ENCODE measurements at regions not wholly inside any gene's neighbourhood (a gene's known extent, or its start where the extent isn't known, plus 50 kb on each side); places are given as distances from the start of the nearest gene placed in this dataset.

DNA sequence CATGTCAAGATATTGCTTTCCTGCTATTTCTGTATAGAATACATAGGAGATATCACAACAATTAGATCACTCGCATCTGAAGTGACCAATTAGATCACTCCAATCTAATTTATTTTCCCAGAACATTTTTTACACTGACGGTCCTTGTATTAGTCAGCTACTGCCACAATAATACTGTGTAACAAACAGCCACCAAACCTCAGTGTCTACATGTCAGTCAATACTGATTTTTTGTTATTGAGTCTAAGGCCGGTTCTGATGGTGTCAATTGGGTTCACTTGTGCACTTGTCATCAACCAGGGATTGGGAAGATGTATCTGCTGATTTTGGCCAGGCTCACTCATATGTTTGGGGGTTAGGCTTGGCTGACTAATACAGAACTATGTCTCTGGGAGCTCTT lies 275.9 kb upstream of the NFE2L3 start:
- Mint-ChIP-seq H3K9me3 (no peaks in the 10 kb centered on the region), H3K27me3 (ENCODE audit: insufficient read depth) (no peaks in the 10 kb centered on the region), H3K4me3 (no peak overlapping the region), H3K36me3 (ENCODE audit: low read depth) (no peaks in the 10 kb centered on the region), H3K4me1 (ENCODE audit: low read depth) (no peaks in the 10 kb centered on the region), H3K27ac (no peak overlapping the region)
- no peak for DNase-seq
- TF ChIP-seq, protein P1, sequence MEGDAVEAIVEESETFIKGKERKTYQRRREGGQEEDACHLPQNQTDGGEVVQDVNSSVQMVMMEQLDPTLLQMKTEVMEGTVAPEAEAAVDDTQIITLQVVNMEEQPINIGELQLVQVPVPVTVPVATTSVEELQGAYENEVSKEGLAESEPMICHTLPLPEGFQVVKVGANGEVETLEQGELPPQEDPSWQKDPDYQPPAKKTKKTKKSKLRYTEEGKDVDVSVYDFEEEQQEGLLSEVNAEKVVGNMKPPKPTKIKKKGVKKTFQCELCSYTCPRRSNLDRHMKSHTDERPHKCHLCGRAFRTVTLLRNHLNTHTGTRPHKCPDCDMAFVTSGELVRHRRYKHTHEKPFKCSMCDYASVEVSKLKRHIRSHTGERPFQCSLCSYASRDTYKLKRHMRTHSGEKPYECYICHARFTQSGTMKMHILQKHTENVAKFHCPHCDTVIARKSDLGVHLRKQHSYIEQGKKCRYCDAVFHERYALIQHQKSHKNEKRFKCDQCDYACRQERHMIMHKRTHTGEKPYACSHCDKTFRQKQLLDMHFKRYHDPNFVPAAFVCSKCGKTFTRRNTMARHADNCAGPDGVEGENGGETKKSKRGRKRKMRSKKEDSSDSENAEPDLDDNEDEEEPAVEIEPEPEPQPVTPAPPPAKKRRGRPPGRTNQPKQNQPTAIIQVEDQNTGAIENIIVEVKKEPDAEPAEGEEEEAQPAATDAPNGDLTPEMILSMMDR (IDR thresholded peaks at IDR 0.05), result no peak

DNA sequence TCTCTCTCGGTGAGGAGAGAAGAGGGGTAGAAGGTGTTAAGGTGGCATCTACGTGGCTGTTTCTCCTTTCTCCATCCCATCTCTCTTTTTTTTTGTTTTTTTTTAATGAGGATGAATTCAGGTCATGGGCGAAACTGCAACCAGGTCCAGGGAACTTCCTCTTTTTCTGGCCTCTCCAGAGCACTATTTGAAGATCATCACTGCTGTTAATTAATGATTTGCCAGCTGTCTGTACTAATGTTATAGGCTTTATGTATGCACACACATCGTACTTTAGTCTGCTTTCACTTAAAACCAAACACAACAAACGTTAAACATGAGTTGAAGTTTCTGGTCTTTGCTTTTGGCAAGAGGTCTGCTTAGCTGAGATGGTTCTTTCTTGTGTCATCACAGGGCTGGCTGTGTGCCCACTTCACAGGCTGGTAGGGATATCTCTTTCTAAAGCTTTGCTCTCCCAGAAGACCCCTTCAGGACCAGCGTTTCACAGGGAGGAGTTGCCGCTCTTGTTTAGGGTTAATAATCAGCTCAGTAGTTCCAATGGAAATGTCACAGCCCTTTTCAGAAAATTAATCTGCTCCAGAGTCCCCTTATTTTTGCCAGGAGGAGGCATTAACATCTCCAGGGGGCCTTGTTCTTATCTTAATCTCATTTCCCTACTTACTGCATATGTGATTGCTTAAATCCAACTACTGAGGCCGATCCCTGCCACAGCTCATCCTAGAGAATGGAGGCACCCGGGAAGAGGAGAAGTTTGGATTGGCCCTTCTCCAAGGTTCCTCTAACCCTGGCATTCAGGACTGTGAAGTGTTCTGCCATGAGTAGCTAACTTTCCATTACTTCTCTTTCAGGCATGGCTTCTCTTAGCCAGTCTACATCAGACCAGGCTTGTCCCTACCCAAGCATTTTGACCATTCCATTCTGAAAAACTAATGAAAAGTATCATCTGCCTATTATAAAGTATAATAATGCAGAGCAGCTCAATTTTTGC lies 273.9 kb upstream of the NFE2L3 start:
- H3K4me1 Mint-ChIP-seq (ENCODE audit: low read depth), result no peaks in the 10 kb centered on the region
- H3K27ac Mint-ChIP-seq, result no peak overlapping the region
- H3K9me3 Mint-ChIP-seq, result no peaks in the 10 kb centered on the region
- no peak overlapping the region for H3K4me3 Mint-ChIP-seq
- no peaks in the 10 kb centered on the region for H3K36me3 Mint-ChIP-seq (ENCODE audit: low read depth)
- peaks cover 6% of the 10 kb centered on the region; the same call in 1 of the 2 replicates for H3K27me3 Mint-ChIP-seq (ENCODE audit: insufficient read depth)
- no peak for DNase-seq
- TF ChIP-seq, protein P1 (IDR thresholded peaks at IDR 0.05), result no peak

DNA sequence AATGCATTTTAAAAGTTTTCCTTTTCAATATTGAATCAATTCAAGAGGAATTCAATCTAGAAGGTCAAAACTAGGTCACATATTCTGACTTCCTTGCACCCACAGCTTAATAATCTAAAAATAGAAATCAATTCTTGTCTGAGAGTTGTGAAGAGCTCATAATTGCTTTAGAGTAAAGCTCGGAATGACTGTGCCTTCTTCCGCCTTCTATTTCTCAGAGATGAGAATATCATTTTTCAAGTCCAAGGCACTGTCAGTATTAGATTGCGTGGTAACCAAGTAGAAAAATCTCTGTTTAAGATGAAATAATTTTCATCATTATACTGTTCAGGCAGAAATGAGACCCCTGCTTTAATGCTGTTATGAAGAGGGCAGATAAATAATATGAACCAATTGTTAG lies 272.2 kb upstream of the NFE2L3 start:
- H3K36me3 Mint-ChIP-seq (ENCODE audit: low read depth), result no peaks in the 10 kb centered on the region
- no peaks in the 10 kb centered on the region for H3K9me3 Mint-ChIP-seq
- no peak overlapping the region for H3K4me3 Mint-ChIP-seq
- H3K27ac Mint-ChIP-seq, result no peak overlapping the region
- H3K27me3 Mint-ChIP-seq (ENCODE audit: insufficient read depth), result peaks cover 15% of the 10 kb centered on the region
- TF ChIP-seq, protein P1 (IDR thresholded peaks at IDR 0.05), result no peak
- no peak for DNase-seq
- no peaks in the 10 kb centered on the region for H3K4me1 Mint-ChIP-seq (ENCODE audit: low read depth)

DNA sequence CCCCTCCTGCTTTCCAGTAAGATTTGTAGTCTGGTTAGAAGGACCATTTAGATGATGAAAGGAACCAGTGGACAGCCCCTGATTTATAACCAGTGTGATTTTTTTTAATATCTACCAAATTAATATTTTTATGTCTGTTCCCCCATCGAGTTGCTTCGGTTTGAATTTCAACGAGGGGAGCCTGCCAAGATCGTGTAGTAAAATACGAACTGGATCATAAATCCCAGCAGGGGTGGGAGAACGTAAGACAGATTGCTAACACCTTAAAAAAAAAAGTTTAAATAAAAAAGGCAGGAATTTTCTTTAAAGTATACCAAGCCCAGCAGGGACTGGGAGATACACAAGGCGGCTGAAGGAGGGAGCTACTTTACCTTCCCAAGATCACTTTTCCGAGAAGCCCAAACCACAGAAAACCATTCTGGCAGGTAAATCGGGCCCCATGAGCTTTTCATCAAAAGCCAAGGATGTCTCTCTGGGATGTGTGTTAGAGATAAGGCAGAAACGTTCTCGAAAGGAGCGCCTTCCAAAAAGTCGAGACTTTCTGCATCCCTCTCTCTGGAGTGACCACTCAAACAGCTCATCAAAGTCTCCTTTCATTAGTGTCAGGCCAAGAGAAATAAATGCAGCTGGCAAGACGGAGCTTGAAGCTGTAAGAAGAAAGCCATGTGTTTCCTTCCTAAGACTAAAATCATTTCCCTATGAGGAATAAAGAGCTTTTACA lies 270.5 kb upstream of the NFE2L3 start:
- TF ChIP-seq, protein P1 (IDR thresholded peaks at IDR 0.05), result no peak

DNA sequence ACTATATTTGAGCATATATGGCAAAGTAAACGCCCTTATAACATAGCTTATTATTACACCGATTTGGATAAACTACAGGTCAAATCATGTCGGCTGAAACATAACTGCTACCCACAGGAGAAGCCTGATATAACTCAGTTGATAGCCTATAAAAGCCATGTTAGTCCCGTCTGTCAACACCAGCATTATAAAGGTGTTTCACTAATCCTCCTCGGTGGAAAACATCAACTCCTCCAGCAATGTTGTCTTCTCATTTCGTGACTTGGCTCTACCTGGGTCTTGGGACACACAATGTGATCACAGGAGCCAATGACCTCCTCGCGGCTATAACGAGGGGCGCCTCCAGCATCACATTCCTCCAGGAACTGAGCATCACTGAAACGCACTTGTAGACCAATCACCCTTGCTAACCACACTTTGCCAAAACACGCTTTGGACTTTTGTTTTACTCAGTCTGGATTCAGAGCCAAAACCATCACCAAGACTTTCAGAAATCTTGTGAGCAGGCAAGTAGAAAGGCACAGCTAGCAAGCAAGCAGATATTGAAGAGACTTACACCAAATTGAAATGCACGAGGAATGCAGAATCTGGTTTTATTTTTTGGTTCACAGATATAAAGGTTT lies 269.7 kb upstream of the NFE2L3 start:
- Mint-ChIP-seq H3K4me1 (ENCODE audit: low read depth) (no peaks in the 10 kb centered on the region), H3K9me3 (no peaks in the 10 kb centered on the region), H3K27ac (no peak overlapping the region), H3K4me3 (no peak overlapping the region), H3K27me3 (ENCODE audit: insufficient read depth) (peaks cover 16% of the 10 kb centered on the region), H3K36me3 (ENCODE audit: low read depth) (no peaks in the 10 kb centered on the region)
- TF ChIP-seq, protein P1 (IDR thresholded peaks at IDR 0.05), result no peak
- no peak for DNase-seq

More for the DNA sequence above, 270.5 kb upstream of the NFE2L3 start:
- peaks cover 15% of the 10 kb centered on the region for H3K27me3 Mint-ChIP-seq (ENCODE audit: insufficient read depth)
- H3K4me3 Mint-ChIP-seq, result no peak overlapping the region
- H3K27ac Mint-ChIP-seq, result no peak overlapping the region
- H3K4me1 Mint-ChIP-seq (ENCODE audit: low read depth), result no peaks in the 10 kb centered on the region
- no peak for DNase-seq
- no peaks in the 10 kb centered on the region for H3K9me3 Mint-ChIP-seq
- H3K36me3 Mint-ChIP-seq (ENCODE audit: low read depth), result no peaks in the 10 kb centered on the region

Data from HFFc6 (cell line).